ENCODE measurements at regions not wholly inside any gene's neighbourhood (a gene's known extent, or its start where the extent isn't known, plus 50 kb on each side); places are given as distances from the start of the nearest gene placed in this dataset.

GRCh38 chr2:22486343-22486742 is 898.6 kb upstream of the KLHL29 start:
- DNase-seq (ENCODE audit: low read depth) = no peak

- DNase-seq (ENCODE audit: low read depth) = no peak
Observed at GRCh38 chr2:22487036-22487435, 897.9 kb upstream of the KLHL29 start.

- no peak for DNase-seq (ENCODE audit: low read depth)
Observed at GRCh38 chr2:22487541-22487940, 897.4 kb upstream of the KLHL29 start.

- DNase-seq (ENCODE audit: low read depth) = no peak
Observed at GRCh38 chr2:22491442-22491841, 893.5 kb upstream of the KLHL29 start.

- no peak for DNase-seq (ENCODE audit: low read depth)
Observed at GRCh38 chr2:22494156-22494555, 890.8 kb upstream of the KLHL29 start.

GRCh38 chr2:22497064-22497463 is 887.9 kb upstream of the KLHL29 start:
- no peak for DNase-seq (ENCODE audit: low read depth)

GRCh38 chr2:22497789-22498188 is 887.2 kb upstream of the KLHL29 start:
- no peak for DNase-seq (ENCODE audit: low read depth)

GRCh38 chr2:22499082-22499839 is 885.7 kb upstream of the KLHL29 start:
- no peak for DNase-seq (ENCODE audit: low read depth)

- DNase-seq (ENCODE audit: low read depth) = no peak
Observed at GRCh38 chr2:22500555-22500935, 884.4 kb upstream of the KLHL29 start.

- no peak for DNase-seq (ENCODE audit: low read depth)
Observed at GRCh38 chr2:22501851-22502250, 883.1 kb upstream of the KLHL29 start.

- DNase-seq (ENCODE audit: low read depth) = no peak
Observed at GRCh38 chr2:22513563-22513962, 871.4 kb upstream of the KLHL29 start.

- no peak for DNase-seq (ENCODE audit: low read depth)
Observed at GRCh38 chr2:22517141-22517540, 867.8 kb upstream of the KLHL29 start.

GRCh38 chr2:22518641-22519040 is 866.3 kb upstream of the KLHL29 start:
- DNase-seq (ENCODE audit: low read depth) = no peak

GRCh38 chr2:22520369-22521288 is 864.4 kb upstream of the KLHL29 start:
- no peak for DNase-seq (ENCODE audit: low read depth)

- DNase-seq (ENCODE audit: low read depth) = no peak
Observed at GRCh38 chr2:22521620-22522019, 863.4 kb upstream of the KLHL29 start.

- DNase-seq (ENCODE audit: low read depth) = no peak
Observed at GRCh38 chr2:22525681-22526080, 859.3 kb upstream of the KLHL29 start.

GRCh38 chr2:22530131-22530530 is 854.8 kb upstream of the KLHL29 start:
- DNase-seq (ENCODE audit: low read depth) = no peak

GRCh38 chr2:22536133-22536532 is 848.8 kb upstream of the KLHL29 start:
- DNase-seq (ENCODE audit: low read depth) = no peak

- no peak for DNase-seq (ENCODE audit: low read depth)
Observed at GRCh38 chr2:22554453-22554852, 830.5 kb upstream of the KLHL29 start.

GRCh38 chr2:22557406-22557805 is 827.6 kb upstream of the KLHL29 start:
- DNase-seq (ENCODE audit: low read depth) = no peak

- no peak for DNase-seq (ENCODE audit: low read depth)
Observed at GRCh38 chr2:22560021-22560420, 825.0 kb upstream of the KLHL29 start.

GRCh38 chr2:22579341-22579740 is 805.6 kb upstream of the KLHL29 start:
- no peak for DNase-seq (ENCODE audit: low read depth)

- DNase-seq (ENCODE audit: low read depth) = no peak
Observed at GRCh38 chr2:22582107-22582506, 802.9 kb upstream of the KLHL29 start.
